HEK293 (cell line): ENCODE measurements at regions not wholly inside any gene's neighbourhood (a gene's known extent, or its start where the extent isn't known, plus 50 kb on each side); places are given as distances from the start of the nearest gene placed in this dataset.

ENCODE experiments used
- CTCF ChIA-PET: fragments of 350-600 bp; formaldehyde crosslinking; extraction: SDS; loops from one replicate; lab custom pipeline; 2021; ENCODE audit warnings: antibody characterized with exemption; lab: Yijun Ruan, JAX
- POLR2A ChIA-PET: fragments of 300-600 bp; formaldehyde crosslinking; extraction: SDS; loops from one replicate; lab custom pipeline; 2020; ENCODE audit warnings: antibody characterized with exemption, inconsistent platforms; lab: Yijun Ruan, JAX
- H3K27ac ChIP-seq: fragments of 200-500 bp; sonication (Bioruptor generic); 2 replicates; pipeline ENCODE4 v1.5.1; 2014; ENCODE audit warnings: low read depth, low read length, control low read depth, inconsistent platforms; ENCODE audit errors: extremely low read depth
- H3K36me3 ChIP-seq, 2 experiments: fragments of 200-500 bp in 1 of 2; sonication (Bioruptor generic) in 1 of 2; 1 replicate in 1 of 2; 2 replicates in 1 of 2; pipeline ENCODE4 v1.5.1; 2014 to 2017; ENCODE audit warnings: inconsistent platforms in 2 of 2, low read length in 2 of 2; ENCODE audit not compliant: control insufficient read depth in 2 of 2, insufficient read depth in 1 of 2
- H3K4me1 ChIP-seq: fragments of 200-500 bp; sonication (Bioruptor generic); 2 replicates; pipeline ENCODE4 v1.5.1; 2014; ENCODE audit warnings: mild to moderate bottlenecking, low read length, inconsistent platforms; ENCODE audit not compliant: control insufficient read depth, insufficient read depth
- H3K4me3 ChIP-seq: 2 replicates; pipeline ENCODE4 v1.5.1; 2011; ENCODE audit warnings: low read depth, mild to moderate bottlenecking, control low read depth, low read length, moderate library complexity
- H3K9me3 ChIP-seq: fragments of 200-500 bp; sonication (Bioruptor generic); 2 replicates; pipeline ENCODE4 v1.5.1; 2014; ENCODE audit warnings: low read depth, low read length, inconsistent platforms; ENCODE audit not compliant: control insufficient read depth, insufficient read depth
- GLIS1 ChIP-seq: fragments of 450-650 bp; formaldehyde crosslinking; IDR thresholded peaks from 2 replicates; pipeline ENCODE4 v1.5.1; 2016; ENCODE audit warnings: missing biosample characterization, missing genetic modification characterization
- TCF7L2 ChIP-seq: IDR thresholded peaks from 2 replicates; pipeline ENCODE4 v1.6.1; 2011; ENCODE audit warnings: low read depth, mild to moderate bottlenecking, inconsistent platforms, low read length, moderate library complexity, borderline replicate concordance
- YY1 ChIP-seq: fragments of 450-650 bp; formaldehyde crosslinking; IDR thresholded peaks from 2 replicates; pipeline ENCODE4 v1.5.1; 2018; ENCODE audit warnings: missing biosample characterization, missing genetic modification characterization
- ZBTB17 ChIP-seq: fragments of 450-650 bp; formaldehyde crosslinking; IDR thresholded peaks from 2 replicates; pipeline ENCODE4 v1.5.1; 2016; ENCODE audit warnings: missing biosample characterization, missing genetic modification characterization
- ZFHX2 ChIP-seq: fragments of 450-650 bp; formaldehyde crosslinking; conservative IDR thresholded peaks from 2 replicates; pipeline ENCODE4 v1.5.1; 2016; ENCODE audit warnings: missing biosample characterization, missing genetic modification characterization
- ZNF121 ChIP-seq: fragments of 450-650 bp; formaldehyde crosslinking; IDR thresholded peaks from 2 replicates; pipeline ENCODE4 v1.5.1; 2016; ENCODE audit warnings: missing biosample characterization, missing genetic modification characterization
- ZNF24 ChIP-seq: fragments of 450-650 bp; formaldehyde crosslinking; IDR thresholded peaks from 2 replicates; pipeline ENCODE4 v1.5.1; 2016; ENCODE audit warnings: missing biosample characterization, missing genetic modification characterization
- ZNF274 ChIP-seq, 2 experiments: fragments of 200-500 bp in 1 of 2; fragments of 450-650 bp in 1 of 2; sonication (Bioruptor generic) in 1 of 2; formaldehyde crosslinking in 1 of 2; IDR thresholded peaks; 2 replicates each; pipeline versions ENCODE4 v1.5.1 to v1.6.1; 2014 to 2016; ENCODE audit warnings: borderline replicate concordance in 1 of 2, inconsistent platforms in 1 of 2, low read length in 1 of 2, missing biosample characterization in 1 of 2, missing genetic modification characterization in 1 of 2
- ZNF292 ChIP-seq: fragments of 450-650 bp; formaldehyde crosslinking; IDR thresholded peaks from 2 replicates; pipeline ENCODE4 v1.5.1; 2016; ENCODE audit warnings: low read depth, missing biosample characterization, missing genetic modification characterization, borderline replicate concordance
- ZNF48 ChIP-seq: fragments of 450-650 bp; formaldehyde crosslinking; IDR thresholded peaks from 2 replicates; pipeline ENCODE4 v1.5.1; 2016; ENCODE audit warnings: missing biosample characterization, missing genetic modification characterization
- ZNF501 ChIP-seq: fragments of 450-650 bp; formaldehyde crosslinking; IDR thresholded peaks from 2 replicates; pipeline ENCODE4 v1.5.1; 2016; ENCODE audit warnings: missing biosample characterization, missing genetic modification characterization
- ZNF513 ChIP-seq: fragments of 450-650 bp; IDR thresholded peaks from 2 replicates; pipeline ENCODE4 v1.5.1; 2018; ENCODE audit warnings: missing biosample characterization, missing genetic modification characterization
- ZNF548 ChIP-seq: fragments of 450-650 bp; formaldehyde crosslinking; IDR thresholded peaks from 2 replicates; pipeline ENCODE4 v1.5.1; 2016; ENCODE audit warnings: missing biosample characterization, missing genetic modification characterization
- ZNF596 ChIP-seq: fragments of 450-650 bp; IDR thresholded peaks from 2 replicates; pipeline ENCODE4 v1.5.0; 2018; ENCODE audit warnings: missing biosample characterization, mild to moderate bottlenecking, missing genetic modification characterization, moderate library complexity
- ZNF677 ChIP-seq: fragments of 450-650 bp; IDR thresholded peaks from 2 replicates; pipeline ENCODE4 v1.5.0; 2018; ENCODE audit warnings: missing biosample characterization, mild to moderate bottlenecking, missing genetic modification characterization, moderate library complexity
- ZNF768 ChIP-seq: fragments of 450-650 bp; formaldehyde crosslinking; IDR thresholded peaks from 2 replicates; pipeline ENCODE4 v1.5.1; 2018; ENCODE audit warnings: missing biosample characterization, mild to moderate bottlenecking, missing genetic modification characterization
- ZNF791 ChIP-seq: fragments of 450-650 bp; formaldehyde crosslinking; IDR thresholded peaks from 2 replicates; pipeline ENCODE4 v1.5.1; 2016; ENCODE audit warnings: missing biosample characterization, missing genetic modification characterization
- TF ChIP-seq, protein P1 (sequence below): fragments of 450-650 bp; formaldehyde crosslinking; conservative IDR thresholded peaks from 2 replicates; pipeline ENCODE4 v1.5.1; 2016; ENCODE audit warnings: low read depth, missing biosample characterization, missing genetic modification characterization
- TF ChIP-seq, protein P2 (sequence below): IDR thresholded peaks from 2 replicates; pipeline ENCODE4 v1.6.1; 2011; ENCODE audit warnings: mild to moderate bottlenecking, low read depth, low read length, borderline replicate concordance
- TF ChIP-seq, protein P3 (sequence below): fragments of 450-650 bp; formaldehyde crosslinking; IDR thresholded peaks from 2 replicates; pipeline ENCODE4 v1.5.1; 2016; ENCODE audit warnings: missing biosample characterization, missing genetic modification characterization

DNA sequence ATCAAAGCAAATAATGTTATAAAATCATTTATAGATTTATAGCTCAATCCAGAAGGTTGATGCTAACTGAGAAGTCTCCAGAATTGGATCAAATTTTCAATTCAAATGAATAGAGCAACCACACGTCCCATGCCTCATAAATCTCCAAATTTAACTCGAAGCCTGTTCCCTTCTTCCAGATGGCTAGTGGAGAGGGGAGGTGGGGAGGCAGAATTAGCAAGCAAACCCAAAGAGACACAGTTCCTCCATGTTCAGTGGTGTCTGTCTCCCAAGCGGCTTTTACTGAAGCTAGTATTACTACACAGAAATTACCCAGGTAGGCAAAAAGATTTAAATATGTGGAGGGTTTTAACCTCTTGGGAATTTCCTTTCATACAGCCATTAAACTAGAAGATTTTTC is 65.8 kb downstream of the DUSP6 start:
- CTCF ChIA-PET = interaction anchor here (0.6 kb wide), 1 partner anchor 917 kb away, joined by 4 read pairs; no protein-coding TSS in a partner anchor

GRCh38 chr12:89281539-89281867 is 70.8 kb downstream of the DUSP6 start:
- Histone ChIP-seq H3K4me1 (no peaks in the 10 kb centered on the region), H3K9me3 (no peaks in the 10 kb centered on the region), H3K36me3 (no peaks in the 10 kb centered on the region), H3K27ac (no peak overlapping the region), H3K4me3 (no peak overlapping the region)
- CTCF ChIA-PET = interaction anchor here (0.7 kb wide), 1 partner anchor 100 kb away, joined by 3 read pairs; no protein-coding TSS in a partner anchor
- POLR2A ChIA-PET = no interaction called here
- TF ChIP-seq ZNF24 (no peak), TCF7L2 (no peak), ZNF677 (tag by site-specific recombination) (no peak)
- TF ChIP-seq, protein P1, sequence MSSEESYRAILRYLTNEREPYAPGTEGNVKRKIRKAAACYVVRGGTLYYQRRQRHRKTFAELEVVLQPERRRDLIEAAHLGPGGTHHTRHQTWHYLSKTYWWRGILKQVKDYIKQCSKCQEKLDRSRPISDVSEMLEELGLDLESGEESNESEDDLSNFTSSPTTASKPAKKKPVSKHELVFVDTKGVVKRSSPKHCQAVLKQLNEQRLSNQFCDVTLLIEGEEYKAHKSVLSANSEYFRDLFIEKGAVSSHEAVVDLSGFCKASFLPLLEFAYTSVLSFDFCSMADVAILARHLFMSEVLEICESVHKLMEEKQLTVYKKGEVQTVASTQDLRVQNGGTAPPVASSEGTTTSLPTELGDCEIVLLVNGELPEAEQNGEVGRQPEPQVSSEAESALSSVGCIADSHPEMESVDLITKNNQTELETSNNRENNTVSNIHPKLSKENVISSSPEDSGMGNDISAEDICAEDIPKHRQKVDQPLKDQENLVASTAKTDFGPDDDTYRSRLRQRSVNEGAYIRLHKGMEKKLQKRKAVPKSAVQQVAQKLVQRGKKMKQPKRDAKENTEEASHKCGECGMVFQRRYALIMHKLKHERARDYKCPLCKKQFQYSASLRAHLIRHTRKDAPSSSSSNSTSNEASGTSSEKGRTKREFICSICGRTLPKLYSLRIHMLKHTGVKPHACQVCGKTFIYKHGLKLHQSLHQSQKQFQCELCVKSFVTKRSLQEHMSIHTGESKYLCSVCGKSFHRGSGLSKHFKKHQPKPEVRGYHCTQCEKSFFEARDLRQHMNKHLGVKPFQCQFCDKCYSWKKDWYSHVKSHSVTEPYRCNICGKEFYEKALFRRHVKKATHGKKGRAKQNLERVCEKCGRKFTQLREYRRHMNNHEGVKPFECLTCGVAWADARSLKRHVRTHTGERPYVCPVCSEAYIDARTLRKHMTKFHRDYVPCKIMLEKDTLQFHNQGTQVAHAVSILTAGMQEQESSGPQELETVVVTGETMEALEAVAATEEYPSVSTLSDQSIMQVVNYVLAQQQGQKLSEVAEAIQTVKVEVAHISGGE (tag by site-specific recombination) = no peak

More for the DNA sequence above, 65.8 kb downstream of the DUSP6 start:
- Histone ChIP-seq H3K27ac (no peak overlapping the region), H3K4me3 (no peak overlapping the region), H3K36me3 (no peaks in the 10 kb centered on the region), H3K4me1 (no peaks in the 10 kb centered on the region)
- TF ChIP-seq ZNF791 (tag by site-specific recombination) (no peak), ZNF768 (tag by site-specific recombination) (no peak), ZNF121 (tag by site-specific recombination) (no peak), ZNF548 (tag by site-specific recombination) (no peak), ZNF274 (IDR thresholded peaks at IDR 0.05; ENCODE audit: low read length) (no peak), ZNF274 (tag by site-specific recombination; IDR thresholded peaks at IDR 0.05; ENCODE audit: borderline replicate concordance) (no peak), GLIS1 (tag by site-specific recombination) (no peak), ZNF513 (tag by site-specific recombination) (no peak), ZNF48 (tag by site-specific recombination) (no peak), ZNF501 (tag by site-specific recombination) (no peak), ZFHX2 (tag by site-specific recombination) (no peak), YY1 (no peak), ZNF292 (tag by site-specific recombination) (no peak), ZBTB17 (tag by site-specific recombination) (no peak), ZNF596 (tag by site-specific recombination) (no peak)
- TF ChIP-seq, protein P2, sequence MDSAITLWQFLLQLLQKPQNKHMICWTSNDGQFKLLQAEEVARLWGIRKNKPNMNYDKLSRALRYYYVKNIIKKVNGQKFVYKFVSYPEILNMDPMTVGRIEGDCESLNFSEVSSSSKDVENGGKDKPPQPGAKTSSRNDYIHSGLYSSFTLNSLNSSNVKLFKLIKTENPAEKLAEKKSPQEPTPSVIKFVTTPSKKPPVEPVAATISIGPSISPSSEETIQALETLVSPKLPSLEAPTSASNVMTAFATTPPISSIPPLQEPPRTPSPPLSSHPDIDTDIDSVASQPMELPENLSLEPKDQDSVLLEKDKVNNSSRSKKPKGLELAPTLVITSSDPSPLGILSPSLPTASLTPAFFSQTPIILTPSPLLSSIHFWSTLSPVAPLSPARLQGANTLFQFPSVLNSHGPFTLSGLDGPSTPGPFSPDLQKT = no peak
- TF ChIP-seq, protein P3, sequence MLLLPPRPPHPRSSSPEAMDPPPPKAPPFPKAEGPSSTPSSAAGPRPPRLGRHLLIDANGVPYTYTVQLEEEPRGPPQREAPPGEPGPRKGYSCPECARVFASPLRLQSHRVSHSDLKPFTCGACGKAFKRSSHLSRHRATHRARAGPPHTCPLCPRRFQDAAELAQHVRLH (tag by site-specific recombination) = no peak
- TF ChIP-seq, all 188 proteins: peak for 0
- H3K9me3 ChIP-seq = no peaks in the 10 kb centered on the region
- POLR2A ChIA-PET = no interaction called here
